Heart right ventricle (tissue), 16 donors: ENCODE measurements at regions not wholly inside any gene's neighbourhood (a gene's known extent, or its start where the extent isn't known, plus 50 kb on each side); places are given as distances from the start of the nearest gene placed in this dataset.
A peak's percentile ranks its signal among the peaks of the same experiment; 100 is the strongest.
"Not testable (repeated sequence)": the region's sequence is repeated elsewhere in the genome, so short reads cannot be mapped to it uniquely, and the experiment has no call there.

Experiments
- ATAC-seq, 8 donors: fragments of 200-7000 bp; cut with Tn5 transposase; one replicate each; pipeline ENCODE4 v1.9.1; 2020; ENCODE audit warnings: mild to moderate bottlenecking in 8 of 8, moderate library complexity in 8 of 8, moderate number of reproducible peaks in 1 of 8
- DNase-seq, 2 donors: peaks; one replicate each; pipeline ENCODE4 v3.0.0-alpha.2; 2020
- H3K27ac ChIP-seq, 10 donors: fragments of 200-600 bp; sonication (generic) in 2 of 10; one replicate each; pipeline versions ENCODE4 v1.5.0 to v1.8.0; 2020 to 2022; ENCODE audit warnings: mild to moderate bottlenecking in 3 of 10
- H3K27me3 ChIP-seq, 7 donors: fragments of 200-600 bp; one replicate each; pipeline ENCODE4 v1.8.0; 2021 to 2022; ENCODE audit warnings: mild to moderate bottlenecking in 2 of 7
- H3K36me3 ChIP-seq, 9 donors: fragments of 200-600 bp; sonication (generic) in 1 of 9; one replicate each; pipeline versions ENCODE4 v1.5.0 to v1.8.0; 2020 to 2022; ENCODE audit warnings: mild to moderate bottlenecking in 2 of 9
- H3K4me1 ChIP-seq, 9 donors: fragments of 200-600 bp; sonication (generic) in 1 of 9; one replicate each; pipeline versions ENCODE4 v1.5.0 to v1.8.0; 2020 to 2022; ENCODE audit warnings: mild to moderate bottlenecking in 4 of 9
- H3K4me3 ChIP-seq, 10 donors: fragments of 200-600 bp; sonication (generic) in 2 of 10; one replicate each; pipeline versions ENCODE4 v1.5.0 to v1.8.0; 2020 to 2022; ENCODE audit warnings: mild to moderate bottlenecking in 7 of 10, moderate library complexity in 2 of 10
- H3K9me3 ChIP-seq, 11 donors: fragments of 200-600 bp in 10 of 11; sonication (generic) in 2 of 11; one replicate each; pipeline versions ENCODE4 v1.5.0 to v1.8.0; 2013 to 2022; ENCODE audit warnings: mild to moderate bottlenecking in 2 of 11, control low read depth in 1 of 11, moderate library complexity in 1 of 11
- WGBS, 2 donors: extraction: QIAGEN DNeasy Blood & Tissue Kit; methylation state at CpG; one replicate each; pipeline ENCODE4 v1.1.7; 2013; ENCODE audit warnings: inconsistent platforms in 1 of 2; 5-methylcytosine and 5-hydroxymethylcytosine counted together
- intact Hi-C, 10 donors: fragments of 100-400 bp; cut with DNase I; formaldehyde crosslinking; loops; one replicate each; pipeline versions ENCODE4 v1.11.1 to v1.14.2; 2022
- TF ChIP-seq, protein P1 (sequence below), 9 donors: fragments of 200-600 bp; sonication (generic) in 2 of 9; IDR thresholded peaks; one replicate each; pipeline versions ENCODE4 v1.5.0 to v1.8.0; 2021 to 2022; ENCODE audit warnings: antibody characterized with exemption in 9 of 9, mild to moderate bottlenecking in 5 of 9, moderate library complexity in 1 of 9
- donor health status: Arrhythmogenic right ventricular cardiomyopathy.
- donor health status: ischemic (EF 13 %, LVEDD 7.1; RV severe dilation, severe dysfunction).
- donor health status: healthy with polysubstance abuse.
- donor health status: DM: no; HTN: yes; CAD: no.
- donor health status: DM: no; HTN: no; CAD: no.
- donor health status: ischemic (EF 25% LVEDD 6.9; RV normal size, moderate dysfunction).
- donor health status: ischemic (EF 25% LVEDD 5.7; RV mildly dilated, moderate dysfunction).
- donor health status: healthy.
- donor health status: DM: yes; HTN: yes; CAD: no.
- donor health status: Ischemic cardiomyopathy.
- donor health status: ischemic (EF 35%, LVEDD 5.7; RV mildly dilated, moderate dysfunction).
- donor health status: nonischemic (EF 11% LVEDD 7.7; RV severe dilation, severe dysfunction).
- donor health status: DM: yes; HTN: yes; CAD: no.
- donor health status: PGD.
- donor health status: ischemic (EF 29% LVEDD 5.4; RV normal size, mild dysfunction).
- donor health status: nonischemic (EF 23%, LVEDD 6.1; RV moderate dilation, normal function).

DNA sequence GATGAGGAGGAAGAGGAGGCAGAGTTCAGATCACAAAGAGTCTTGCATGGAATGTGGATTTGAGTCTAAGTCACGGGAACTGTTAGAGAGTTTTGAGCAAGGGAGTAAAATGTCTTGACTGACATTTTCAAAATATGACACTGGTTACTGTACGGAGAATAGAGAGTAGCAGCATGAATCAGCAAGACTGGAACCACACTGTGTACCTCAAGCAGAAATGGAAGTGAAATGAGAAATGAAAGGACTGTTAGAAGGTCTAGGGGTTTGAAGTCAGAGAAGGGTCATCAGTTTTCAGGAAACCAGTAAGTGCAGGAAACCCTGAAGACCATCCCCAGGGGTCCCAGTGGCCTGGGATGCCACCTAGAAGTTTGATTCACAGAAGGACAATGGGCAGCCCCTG lies 236.3 kb downstream of the GALC start:
- TF ChIP-seq, protein P1, sequence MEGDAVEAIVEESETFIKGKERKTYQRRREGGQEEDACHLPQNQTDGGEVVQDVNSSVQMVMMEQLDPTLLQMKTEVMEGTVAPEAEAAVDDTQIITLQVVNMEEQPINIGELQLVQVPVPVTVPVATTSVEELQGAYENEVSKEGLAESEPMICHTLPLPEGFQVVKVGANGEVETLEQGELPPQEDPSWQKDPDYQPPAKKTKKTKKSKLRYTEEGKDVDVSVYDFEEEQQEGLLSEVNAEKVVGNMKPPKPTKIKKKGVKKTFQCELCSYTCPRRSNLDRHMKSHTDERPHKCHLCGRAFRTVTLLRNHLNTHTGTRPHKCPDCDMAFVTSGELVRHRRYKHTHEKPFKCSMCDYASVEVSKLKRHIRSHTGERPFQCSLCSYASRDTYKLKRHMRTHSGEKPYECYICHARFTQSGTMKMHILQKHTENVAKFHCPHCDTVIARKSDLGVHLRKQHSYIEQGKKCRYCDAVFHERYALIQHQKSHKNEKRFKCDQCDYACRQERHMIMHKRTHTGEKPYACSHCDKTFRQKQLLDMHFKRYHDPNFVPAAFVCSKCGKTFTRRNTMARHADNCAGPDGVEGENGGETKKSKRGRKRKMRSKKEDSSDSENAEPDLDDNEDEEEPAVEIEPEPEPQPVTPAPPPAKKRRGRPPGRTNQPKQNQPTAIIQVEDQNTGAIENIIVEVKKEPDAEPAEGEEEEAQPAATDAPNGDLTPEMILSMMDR (IDR thresholded peaks at IDR 0.05): no peak
- Histone ChIP-seq H3K27ac (no peak overlapping the region), H3K36me3 (no peaks in the 10 kb centered on the region), H3K4me3 (no peak overlapping the region), H3K9me3 (peaks cover 0 to 3% (median 0%) of the 10 kb centered on the region in 11 donors), H3K27me3 (no peaks in the 10 kb centered on the region), H3K4me1 (no peaks in the 10 kb centered on the region)
- ATAC-seq (no peak), DNase-seq (no peak)
- intact Hi-C loops: no loop called here
- WGBS, 2 donors: 81 to 88% methylated on average over 2 of the region's 2 CpGs

DNA sequence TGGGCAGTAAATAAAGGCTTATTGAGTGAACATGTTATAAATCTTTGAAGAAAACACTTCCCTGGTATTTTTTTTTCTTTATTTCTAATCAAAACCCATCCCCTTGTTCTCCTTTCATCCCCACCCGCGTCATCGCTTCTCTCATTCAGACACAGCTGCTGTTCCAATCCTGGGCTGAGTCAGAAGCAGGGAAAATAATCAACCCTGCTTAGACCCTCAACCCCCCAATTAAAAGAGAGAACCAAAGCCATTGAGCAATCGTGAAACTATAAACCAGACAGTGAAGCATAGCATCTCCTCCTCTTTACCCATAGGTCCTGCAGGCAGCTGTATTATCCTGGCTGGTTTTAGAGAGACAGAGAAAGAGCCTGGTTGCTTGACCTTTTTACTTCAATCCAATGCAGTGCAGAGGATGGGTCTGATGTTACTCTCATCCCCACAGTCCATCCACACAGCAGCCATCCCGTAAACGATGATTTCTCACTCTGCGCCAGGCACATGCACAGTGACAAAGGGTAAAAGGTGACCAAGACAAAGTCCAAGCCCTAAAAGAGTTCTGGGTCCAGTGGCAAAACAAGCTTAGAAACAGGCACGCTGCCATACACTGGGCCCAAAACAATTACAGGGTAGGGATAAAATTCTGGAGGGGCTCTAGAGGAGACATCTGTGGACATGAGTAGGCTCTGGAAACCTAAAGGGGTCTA lies 238.3 kb downstream of the GALC start:
- no peaks in the 10 kb centered on the region for H3K9me3 ChIP-seq
- intact Hi-C loops: no loop called here
- 83 to 85% methylated on average over 8 of the region's 8 CpGs for WGBS, 2 donors
- TF ChIP-seq, protein P1 (IDR thresholded peaks at IDR 0.05): no peak
- H3K4me1 ChIP-seq: no peaks in the 10 kb centered on the region
- peak in 2 of 8 donors; percentile 47 to 58 for ATAC-seq
- no peaks in the 10 kb centered on the region for H3K36me3 ChIP-seq
- H3K27me3 ChIP-seq: no peaks in the 10 kb centered on the region
- no peak overlapping the region for H3K4me3 ChIP-seq
- DNase-seq: no peak
- H3K27ac ChIP-seq: no peak overlapping the region

DNA sequence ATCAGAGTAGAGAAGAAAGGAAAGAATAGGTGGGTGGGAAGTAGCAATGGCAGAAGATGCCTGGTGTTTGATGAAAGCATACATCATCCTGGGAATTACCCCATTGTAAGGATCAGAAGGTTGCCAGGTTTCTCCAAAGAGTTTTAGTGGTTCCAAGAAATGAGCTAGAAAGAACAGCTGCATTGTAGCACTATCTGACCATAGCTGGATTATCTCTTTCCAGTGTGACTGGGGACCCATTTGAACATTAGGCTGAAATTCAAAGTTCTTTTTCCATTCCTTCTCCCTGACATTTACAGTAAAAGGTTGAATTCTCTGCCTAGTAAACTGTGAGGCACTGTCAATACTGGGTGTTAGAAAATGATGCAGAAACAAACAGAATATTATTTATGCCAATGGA lies 244.4 kb downstream of the GALC start:
- ATAC-seq: peak in 1 of 8 donors; percentile 55
- Histone ChIP-seq H3K4me3 (no peak overlapping the region), H3K9me3 (no peaks in the 10 kb centered on the region), H3K36me3 (no peaks in the 10 kb centered on the region), H3K4me1 (no peaks in the 10 kb centered on the region), H3K27me3 (no peaks in the 10 kb centered on the region), H3K27ac (no peak overlapping the region)
- intact Hi-C loops: loop anchor here in 6 of 10 donors (2.0 to 10.0 kb wide), 3 partner anchors 146 to 149 kb away; no protein-coding TSS in a partner anchor
- DNase-seq: no peak
- TF ChIP-seq, protein P1 (IDR thresholded peaks at IDR 0.05): no peak

DNA sequence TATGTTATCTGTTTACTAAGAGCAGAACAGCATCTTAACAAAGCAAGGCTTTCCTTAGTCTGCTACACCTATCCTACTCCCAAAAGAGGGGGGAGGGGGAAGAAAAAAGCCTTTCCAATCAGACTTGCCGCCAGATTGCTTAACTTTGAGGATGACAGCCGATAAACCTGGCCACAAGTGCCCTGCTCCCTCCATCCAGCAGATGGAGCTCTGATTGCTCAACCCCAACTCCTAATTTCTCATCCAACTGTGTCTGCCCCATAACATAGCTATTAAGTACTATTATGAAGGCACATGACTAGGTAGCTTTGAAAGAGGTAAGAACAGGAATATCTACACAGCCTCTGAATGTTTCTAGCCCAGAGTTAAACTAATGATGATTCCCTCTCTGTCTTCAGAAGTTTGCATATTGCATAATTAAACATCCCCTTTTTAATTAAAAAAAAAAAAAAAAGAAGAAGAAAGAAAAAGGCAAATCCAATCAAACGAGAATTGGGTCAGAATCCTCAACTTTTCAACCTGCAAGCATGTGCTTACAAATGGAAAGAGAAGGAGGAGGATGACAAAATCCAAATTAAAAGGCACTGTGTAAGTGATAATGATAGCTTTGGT lies 247.4 kb downstream of the GALC start:
- H3K27me3 ChIP-seq: no peaks in the 10 kb centered on the region
- ATAC-seq: no peak
- peaks cover 0 to 6% (median 0%) of the 10 kb centered on the region in 11 donors for H3K9me3 ChIP-seq
- H3K4me1 ChIP-seq: no peaks in the 10 kb centered on the region
- intact Hi-C loops: loop anchor here in 5 of 10 donors (5.0 to 10.0 kb wide), 2 partner anchors 149 to 152 kb away; no protein-coding TSS in a partner anchor
- TF ChIP-seq, protein P1 (IDR thresholded peaks at IDR 0.05): peak in 8 of 9 donors; percentile 8 to 68 (median 54)
- no peak overlapping the region for H3K4me3 ChIP-seq
- 36 to 37% methylated on average over 3 of the region's 3 CpGs for WGBS, 2 donors
- H3K36me3 ChIP-seq: no peaks in the 10 kb centered on the region
- no peak overlapping the region for H3K27ac ChIP-seq
- DNase-seq: no peak

DNA sequence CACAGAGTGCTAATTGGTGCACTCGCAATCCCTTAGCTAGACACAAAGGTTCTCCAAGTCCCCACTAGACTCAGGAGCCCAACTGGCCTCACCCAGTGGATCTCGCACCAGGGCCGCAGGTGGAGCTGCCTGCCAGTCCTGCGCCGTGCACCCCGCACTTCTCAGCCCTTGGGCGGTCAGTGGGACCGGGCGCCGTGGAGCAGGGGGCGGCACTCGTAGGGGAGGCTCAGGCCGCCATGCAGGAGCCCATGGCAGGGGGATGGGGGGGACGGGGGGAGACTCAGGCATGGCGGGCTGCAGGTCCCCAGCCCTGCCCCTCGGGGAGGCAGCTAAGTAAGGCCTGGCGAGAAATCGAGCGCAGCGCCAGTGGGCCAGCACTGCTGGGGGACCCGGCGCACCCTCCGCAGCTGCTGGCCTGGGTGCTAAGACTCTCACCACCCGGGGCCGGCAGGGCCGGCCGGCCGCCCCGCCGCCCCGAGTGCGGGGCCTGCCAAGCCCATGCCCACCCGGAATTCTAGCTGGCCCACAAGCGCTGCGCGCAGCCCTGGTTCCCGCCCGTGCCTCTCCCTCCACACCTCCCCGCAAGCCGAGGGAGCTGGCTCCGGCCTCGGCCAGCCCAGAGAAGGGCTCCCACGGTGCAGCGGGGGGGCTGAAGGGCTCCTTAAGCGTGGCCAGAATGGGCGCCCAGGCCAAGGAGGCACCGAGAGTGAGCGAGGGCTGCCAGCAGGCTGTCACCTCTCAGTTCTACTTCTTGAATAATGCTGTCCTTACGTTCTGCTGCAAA lies 258.2 kb downstream of the GALC start:
- ATAC-seq: not testable (repeated sequence)

DNA sequence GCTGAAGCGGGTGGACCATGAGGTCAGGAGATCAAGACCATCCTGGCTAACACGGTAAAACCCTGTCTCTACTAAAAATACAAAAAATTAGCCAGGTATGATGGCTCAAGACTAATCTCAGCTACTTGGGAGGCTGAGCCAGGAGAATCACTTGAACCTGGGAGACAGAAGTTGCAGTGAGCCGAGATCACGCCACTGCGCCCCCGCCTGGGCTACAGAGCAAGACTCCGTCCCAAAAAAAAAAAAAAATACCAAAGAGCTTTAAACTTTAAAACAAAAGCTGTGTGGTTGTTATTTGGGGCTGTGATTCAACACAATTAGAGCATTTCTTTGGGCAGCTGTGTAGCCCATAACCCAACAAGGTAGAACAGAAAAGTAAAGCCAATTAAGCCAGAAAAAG lies 259.9 kb downstream of the GALC start:
- 82 to 89% methylated on average over 7 of the region's 7 CpGs for WGBS, 2 donors

More for the DNA sequence above, 258.2 kb downstream of the GALC start:
- H3K27ac ChIP-seq, DNase-seq, H3K9me3 ChIP-seq, H3K4me3 ChIP-seq, intact Hi-C loops, H3K4me1 ChIP-seq, H3K36me3 ChIP-seq, H3K27me3 ChIP-seq: not testable (repeated sequence)
- 96 to 97% methylated on average over 46 to 49 of the region's 49 CpGs for WGBS, 2 donors

More for the DNA sequence above, 259.9 kb downstream of the GALC start:
- H3K27ac ChIP-seq, intact Hi-C loops, DNase-seq, H3K4me3 ChIP-seq, H3K9me3 ChIP-seq, H3K36me3 ChIP-seq, H3K4me1 ChIP-seq, ATAC-seq, H3K27me3 ChIP-seq: not testable (repeated sequence)
